WTC11 (cell line): ENCODE measurements at regions not wholly inside any gene's neighbourhood (a gene's known extent, or its start where the extent isn't known, plus 50 kb on each side); places are given as distances from the start of the nearest gene placed in this dataset.

Source experiments
- ATAC-seq: fragments of 200-7000 bp; cut with Tn5 transposase; 2 replicates; pipeline ENCODE4 v1.10.0; 2021; ENCODE audit warnings: mild to moderate bottlenecking, moderate library complexity
- CTCF ChIA-PET: fragments of 300-600 bp; sonication (Branson Sonifier 250); formaldehyde crosslinking; loops from one replicate; lab custom pipeline; 2021; ENCODE audit warnings: antibody characterized with exemption; lab: Charles Lee
- POLR2A ChIA-PET: fragments of 350-600 bp; sonication (Branson Sonifier 250); formaldehyde crosslinking; loops from one replicate; lab custom pipeline; 2021; ENCODE audit warnings: antibody characterized with exemption; lab: Charles Lee
- DNase-seq: peaks from one replicate; pipeline ENCODE4 v3.0.0; 2021; ENCODE audit warnings: low spot score
- H3K27ac Mint-ChIP-seq: 2 replicates; pipeline ENCODE4 v1.8.0; 2021; ENCODE audit warnings: mixed read lengths
- H3K27me3 Mint-ChIP-seq: 2 replicates; pipeline ENCODE4 v1.8.0; 2021; ENCODE audit warnings: low read depth, mild to moderate bottlenecking, moderate library complexity, mixed read lengths
- H3K36me3 Mint-ChIP-seq: 2 replicates; pipeline ENCODE4 v1.8.0; 2021; ENCODE audit warnings: mixed read lengths
- H3K4me1 Mint-ChIP-seq: 2 replicates; pipeline ENCODE4 v1.8.0; 2022; ENCODE audit warnings: mixed read lengths
- H3K4me3 Mint-ChIP-seq: 2 replicates; pipeline ENCODE4 v1.8.0; 2021; ENCODE audit warnings: mild to moderate bottlenecking, moderate library complexity, mixed read lengths
- H3K9me3 Mint-ChIP-seq: 2 replicates; pipeline ENCODE4 v1.8.0; 2021; ENCODE audit warnings: mixed read lengths
- ATF6 ChIP-seq: sonication (generic); formaldehyde crosslinking; IDR thresholded peaks from 2 replicates; pipeline ENCODE4 v1.8.1; 2023; ENCODE audit warnings: mild to moderate bottlenecking, missing genetic modification reagents
- CTCF ChIP-seq: fragments of 200-600 bp; IDR thresholded peaks from 2 replicates; pipeline ENCODE4 v1.8.0; 2022; ENCODE audit warnings: antibody characterized with exemption
- ERG ChIP-seq: fragments of 250-450 bp; sonication (Bioruptor Pico); IDR thresholded peaks from 2 replicates; pipeline ENCODE4 v1.8.0; 2021; ENCODE audit warnings: mild to moderate bottlenecking
- FOXP1 ChIP-seq: sonication (generic); formaldehyde crosslinking; IDR thresholded peaks from 2 replicates; pipeline ENCODE4 v1.8.0; 2022; ENCODE audit warnings: missing genetic modification reagents, mild to moderate bottlenecking, moderate library complexity, borderline replicate concordance
- GRHL2 ChIP-seq: fragments of 250-450 bp; sonication (Bioruptor Pico); IDR thresholded peaks from 2 replicates; pipeline ENCODE4 v1.8.0; 2022; ENCODE audit warnings: mild to moderate bottlenecking, moderate library complexity; ENCODE audit not compliant: insufficient replicate concordance, severe bottlenecking
- HMGXB4 ChIP-seq: sonication (generic); formaldehyde crosslinking; IDR thresholded peaks from 2 replicates; pipeline ENCODE4 v1.8.1; 2023; ENCODE audit warnings: mild to moderate bottlenecking, moderate library complexity, missing genetic modification reagents
- STAT6 ChIP-seq: sonication (generic); formaldehyde crosslinking; conservative IDR thresholded peaks from 2 replicates; pipeline ENCODE4 v1.8.1; 2023; ENCODE audit warnings: mild to moderate bottlenecking, low read depth, missing genetic modification reagents, moderate library complexity
- TEAD1 ChIP-seq: sonication (generic); formaldehyde crosslinking; IDR thresholded peaks from 2 replicates; pipeline ENCODE4 v1.8.0; 2022; ENCODE audit warnings: mild to moderate bottlenecking, missing genetic modification reagents
- TP53 ChIP-seq: sonication (generic); formaldehyde crosslinking; IDR thresholded peaks from 2 replicates; pipeline ENCODE4 v1.8.1; 2023; ENCODE audit warnings: mild to moderate bottlenecking, missing genetic modification reagents
- ZNF219 ChIP-seq: sonication (generic); formaldehyde crosslinking; IDR thresholded peaks from 2 replicates; pipeline ENCODE4 v1.8.0; 2023; ENCODE audit warnings: missing genetic modification reagents, mild to moderate bottlenecking, borderline replicate concordance
- ZNF232 ChIP-seq: sonication (generic); formaldehyde crosslinking; IDR thresholded peaks from 2 replicates; pipeline ENCODE4 v1.8.0; 2022; ENCODE audit warnings: mild to moderate bottlenecking, missing genetic modification reagents
- ZNF281 ChIP-seq: sonication (generic); formaldehyde crosslinking; IDR thresholded peaks from 2 replicates; pipeline ENCODE4 v1.8.0; 2023; ENCODE audit warnings: mild to moderate bottlenecking, missing genetic modification reagents
- ZNF317 ChIP-seq: sonication (generic); formaldehyde crosslinking; IDR thresholded peaks from 2 replicates; pipeline ENCODE4 v1.8.1; 2023; ENCODE audit warnings: low read depth, mild to moderate bottlenecking, moderate library complexity, missing genetic modification reagents, borderline replicate concordance
- ZNF396 ChIP-seq: fragments of 250-450 bp; sonication (Bioruptor Pico); IDR thresholded peaks from 2 replicates; pipeline ENCODE4 v1.8.0; 2021; ENCODE audit warnings: mild to moderate bottlenecking, moderate library complexity, borderline replicate concordance
- ZNF423 ChIP-seq: fragments of 250-450 bp; sonication (Bioruptor Pico); IDR thresholded peaks from 2 replicates; pipeline ENCODE4 v2.1.2; 2022; ENCODE audit warnings: mild to moderate bottlenecking, moderate library complexity

GRCh38 chr1:217921126-217921904 lies 290.2 kb downstream of the SPATA17 start:
- ATAC-seq (no peak), DNase-seq (no peak)
- TF ChIP-seq ATF6 (CRISPR knock-in tag), result no peak
- TF ChIP-seq ZNF219 (CRISPR knock-in tag), result no peak
- no peak for TF ChIP-seq STAT6 (CRISPR knock-in tag)
- no peak for TF ChIP-seq ZNF396
- TF ChIP-seq ZNF423 (CRISPR knock-in tag), result no peak
- Mint-ChIP-seq H3K27ac (no peak overlapping the region), H3K9me3 (no peaks in the 10 kb centered on the region), H3K36me3 (no peaks in the 10 kb centered on the region), H3K4me1 (peaks cover 7% of the 10 kb centered on the region; the same call in 1 of the 2 replicates), H3K27me3 (peaks cover 21% of the 10 kb centered on the region), H3K4me3 (no peak overlapping the region)
- ChIA-PET CTCF (interaction anchor here (1.2 kb wide), 1 partner anchor 9 kb away, joined by 3 read pairs; no protein-coding TSS in a partner anchor), POLR2A (no interaction called here)

GRCh38 chr1:217924924-217925323 lies 293.8 kb downstream of the SPATA17 start:
- peaks cover 24% of the 10 kb centered on the region for H3K27me3 Mint-ChIP-seq

GRCh38 chr1:217929213-217929885 lies 298.2 kb downstream of the SPATA17 start:
- no peak overlapping the region for H3K4me3 Mint-ChIP-seq
- POLR2A ChIA-PET, result interaction anchor here (0.6 to 0.8 kb wide), 2 partner anchors 387 to 586 kb away, joined by 3 to 4 read pairs; no protein-coding TSS in a partner anchor
- TF ChIP-seq ZNF317 (CRISPR knock-in tag) (no peak), ZNF232 (CRISPR knock-in tag) (no peak), ZNF281 (no peak), FOXP1 (CRISPR knock-in tag) (no peak), ERG (no peak), CTCF (no peak), GRHL2 (CRISPR knock-in tag) (no peak)

More at GRCh38 chr1:217924924-217925323, 293.8 kb downstream of the SPATA17 start:
- ATAC-seq, result peak; percentile 71
- Mint-ChIP-seq H3K36me3 (no peaks in the 10 kb centered on the region), H3K9me3 (no peaks in the 10 kb centered on the region), H3K27ac (no peak overlapping the region), H3K4me3 (peak overlapping the region; percentile 51), H3K4me1 (peaks cover 15% of the 10 kb centered on the region)
- POLR2A ChIA-PET, result interaction anchor here (0.6 kb wide), 1 partner anchor 59 kb away, joined by 4 read pairs; no protein-coding TSS in a partner anchor
- CTCF ChIA-PET, result no interaction called here
- DNase-seq, result peak; percentile 42
- TF ChIP-seq TEAD1 (CRISPR knock-in tag) (no peak), TP53 (CRISPR knock-in tag) (no peak), HMGXB4 (CRISPR knock-in tag) (0 out of 2 replicates have a peak, but pooled peaks have one; percentile 78), ZNF232 (CRISPR knock-in tag) (no peak)

More at GRCh38 chr1:217929213-217929885, 298.2 kb downstream of the SPATA17 start:
- no peaks in the 10 kb centered on the region for H3K36me3 Mint-ChIP-seq
- no peaks in the 10 kb centered on the region for H3K9me3 Mint-ChIP-seq
- ATAC-seq (no peak), DNase-seq (no peak)
- H3K27me3 Mint-ChIP-seq, result peaks cover 21% of the 10 kb centered on the region
- CTCF ChIA-PET, result no interaction called here
- peaks cover 10% of the 10 kb centered on the region for H3K4me1 Mint-ChIP-seq
- H3K27ac Mint-ChIP-seq, result no peak overlapping the region
